ENCODE measurements at regions not wholly inside any gene's neighbourhood (a gene's known extent, or its start where the extent isn't known, plus 50 kb on each side); places are given as distances from the start of the nearest gene placed in this dataset.

DNA sequence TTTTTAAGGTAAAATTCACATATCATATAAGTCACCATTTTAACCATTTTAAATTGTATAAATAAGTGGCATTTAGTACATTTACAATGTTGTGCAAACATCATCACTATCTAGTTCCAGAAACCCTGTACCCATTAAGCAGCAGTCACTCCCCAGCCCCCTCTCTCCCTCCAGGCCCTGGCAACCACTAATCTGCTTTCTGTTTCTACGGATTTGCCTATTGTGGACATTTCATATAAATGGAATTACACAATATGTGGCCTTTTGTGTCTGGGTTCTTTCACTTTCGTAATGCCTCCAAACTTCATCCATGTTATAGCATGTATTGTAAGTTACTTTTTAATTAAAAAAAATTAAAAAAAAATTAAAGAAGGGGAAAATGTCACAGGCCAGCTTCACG, 58.0 kb upstream of the RAB3GAP2 start:
- DNase-seq (ENCODE audit: low read depth), result no peak
- no peaks in the 10 kb centered on the region for H3K27me3 ChIP-seq (ENCODE audit: control insufficient read depth, insufficient read depth, low read length)
- no peak overlapping the region for H3K4me3 ChIP-seq (ENCODE audit: low read depth, low read length)
- H3K36me3 ChIP-seq (ENCODE audit: control insufficient read depth, insufficient read depth, low read length), result no peaks in the 10 kb centered on the region
- TF ChIP-seq, protein P1, sequence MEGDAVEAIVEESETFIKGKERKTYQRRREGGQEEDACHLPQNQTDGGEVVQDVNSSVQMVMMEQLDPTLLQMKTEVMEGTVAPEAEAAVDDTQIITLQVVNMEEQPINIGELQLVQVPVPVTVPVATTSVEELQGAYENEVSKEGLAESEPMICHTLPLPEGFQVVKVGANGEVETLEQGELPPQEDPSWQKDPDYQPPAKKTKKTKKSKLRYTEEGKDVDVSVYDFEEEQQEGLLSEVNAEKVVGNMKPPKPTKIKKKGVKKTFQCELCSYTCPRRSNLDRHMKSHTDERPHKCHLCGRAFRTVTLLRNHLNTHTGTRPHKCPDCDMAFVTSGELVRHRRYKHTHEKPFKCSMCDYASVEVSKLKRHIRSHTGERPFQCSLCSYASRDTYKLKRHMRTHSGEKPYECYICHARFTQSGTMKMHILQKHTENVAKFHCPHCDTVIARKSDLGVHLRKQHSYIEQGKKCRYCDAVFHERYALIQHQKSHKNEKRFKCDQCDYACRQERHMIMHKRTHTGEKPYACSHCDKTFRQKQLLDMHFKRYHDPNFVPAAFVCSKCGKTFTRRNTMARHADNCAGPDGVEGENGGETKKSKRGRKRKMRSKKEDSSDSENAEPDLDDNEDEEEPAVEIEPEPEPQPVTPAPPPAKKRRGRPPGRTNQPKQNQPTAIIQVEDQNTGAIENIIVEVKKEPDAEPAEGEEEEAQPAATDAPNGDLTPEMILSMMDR (IDR thresholded peaks at IDR 0.05; ENCODE audit: insufficient read depth, low read length, poor library complexity, severe bottlenecking), result no peak

DNA sequence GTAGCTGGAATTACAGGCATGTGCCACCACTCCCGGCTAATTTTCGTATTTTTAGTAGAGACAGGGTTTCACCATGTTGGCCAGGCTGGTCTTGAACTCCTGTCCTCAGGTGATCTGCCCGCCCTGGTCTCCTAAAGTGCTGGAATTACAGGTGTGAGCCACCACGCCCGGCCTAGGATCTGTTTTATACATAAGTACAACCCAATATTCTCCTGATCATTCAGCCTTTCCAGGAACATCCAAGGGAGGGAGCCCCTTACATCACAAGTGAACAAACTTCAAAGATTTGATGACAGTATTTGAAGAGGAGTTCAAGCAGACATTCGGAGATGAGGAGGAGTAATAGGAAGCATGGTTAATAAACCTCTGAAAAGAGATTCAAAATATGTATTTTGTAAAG, 54.9 kb upstream of the RAB3GAP2 start:
- no peak overlapping the region for H3K4me3 ChIP-seq (ENCODE audit: low read depth, low read length)
- no peaks in the 10 kb centered on the region for H3K27me3 ChIP-seq (ENCODE audit: control insufficient read depth, insufficient read depth, low read length)
- DNase-seq (ENCODE audit: low read depth), result no peak
- TF ChIP-seq, protein P1 (IDR thresholded peaks at IDR 0.05; ENCODE audit: insufficient read depth, low read length, poor library complexity, severe bottlenecking), result no peak
- H3K36me3 ChIP-seq (ENCODE audit: control insufficient read depth, insufficient read depth, low read length), result no peaks in the 10 kb centered on the region

DNA sequence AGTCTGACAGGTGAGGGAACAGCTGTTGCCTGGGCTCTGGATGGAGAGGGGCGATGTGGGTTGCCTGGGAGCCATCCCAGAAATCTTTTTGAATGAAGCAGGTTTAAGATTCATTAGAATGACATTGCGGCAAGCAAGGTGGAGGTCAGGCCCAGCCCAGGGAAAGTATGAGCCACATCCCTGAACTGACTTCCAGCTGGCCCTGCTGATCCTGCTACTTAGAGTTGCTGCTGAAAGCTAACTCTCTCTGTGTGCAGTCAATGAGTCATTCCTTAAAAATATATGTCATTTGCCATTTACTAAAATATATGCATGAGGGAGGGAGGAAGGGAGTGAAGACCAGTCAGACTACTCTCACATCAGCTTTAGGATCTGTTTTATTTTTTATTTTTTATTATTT, 54.3 kb upstream of the RAB3GAP2 start:
- Histone ChIP-seq H3K36me3 (ENCODE audit: control insufficient read depth, insufficient read depth, low read length) (no peaks in the 10 kb centered on the region), H3K4me3 (ENCODE audit: low read depth, low read length) (no peak overlapping the region), H3K27me3 (ENCODE audit: control insufficient read depth, insufficient read depth, low read length) (no peaks in the 10 kb centered on the region)
- TF ChIP-seq, protein P1 (IDR thresholded peaks at IDR 0.05; ENCODE audit: insufficient read depth, low read length, poor library complexity, severe bottlenecking), result no peak
- no peak for DNase-seq (ENCODE audit: low read depth)

DNA sequence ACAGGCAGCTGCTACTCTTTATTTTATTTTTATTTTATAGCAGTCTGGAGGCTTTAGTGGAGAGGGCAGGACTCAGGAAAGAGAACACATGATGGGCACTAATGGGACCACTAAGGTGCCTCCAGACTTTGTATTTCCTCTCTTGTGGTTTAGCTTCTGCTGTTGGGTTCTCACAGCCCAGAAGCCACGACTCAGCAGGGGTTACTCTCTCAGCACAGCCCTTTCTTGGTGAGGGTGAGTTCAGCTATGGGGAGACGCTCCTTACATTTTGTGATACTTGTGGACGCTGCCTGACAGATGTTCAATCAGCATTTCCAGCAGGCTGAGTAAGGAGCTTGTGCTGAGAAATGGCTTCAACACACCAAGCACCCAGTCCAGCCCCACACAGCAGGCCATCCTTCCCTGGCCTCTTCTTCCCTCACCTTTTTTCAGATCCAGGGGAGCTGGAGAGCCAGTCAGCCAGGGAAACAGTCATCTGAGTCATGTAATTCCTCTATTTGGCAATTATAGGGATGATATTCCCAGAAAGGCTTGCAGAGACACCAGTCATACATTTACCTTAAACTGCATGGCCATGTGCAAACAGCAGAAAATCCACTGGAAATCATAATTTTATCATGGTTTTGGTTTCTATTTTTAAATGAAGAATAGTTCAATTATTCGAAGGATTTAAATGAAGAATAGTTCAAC, 53.2 kb upstream of the RAB3GAP2 start:
- Histone ChIP-seq H3K27me3 (ENCODE audit: control insufficient read depth, insufficient read depth, low read length) (no peaks in the 10 kb centered on the region), H3K4me3 (ENCODE audit: low read depth, low read length) (no peak overlapping the region), H3K36me3 (ENCODE audit: control insufficient read depth, insufficient read depth, low read length) (no peaks in the 10 kb centered on the region)
- TF ChIP-seq, protein P1 (IDR thresholded peaks at IDR 0.05; ENCODE audit: insufficient read depth, low read length, poor library complexity, severe bottlenecking), result no peak
- no peak for DNase-seq (ENCODE audit: low read depth)

DNA sequence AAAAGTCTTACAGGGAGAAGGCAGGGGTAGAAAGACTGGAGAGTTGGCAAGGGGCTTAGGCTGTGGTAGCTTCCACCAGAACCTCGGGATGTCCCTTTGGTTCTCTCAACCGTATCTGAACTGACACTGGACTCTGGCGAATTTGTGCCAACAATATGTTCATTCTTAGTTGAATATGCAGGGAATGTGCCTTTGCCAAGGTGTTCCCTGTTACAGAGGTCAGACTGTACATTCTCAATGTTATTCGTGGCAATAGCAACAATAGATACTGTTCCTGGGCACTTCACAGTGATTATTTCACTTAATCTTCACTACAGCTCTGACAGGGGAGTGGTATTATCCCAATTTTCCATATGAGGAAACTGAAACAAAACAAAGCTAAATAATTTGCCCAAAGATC, 51.5 kb upstream of the RAB3GAP2 start:
- Histone ChIP-seq H3K27me3 (ENCODE audit: control insufficient read depth, insufficient read depth, low read length) (no peaks in the 10 kb centered on the region), H3K4me3 (ENCODE audit: low read depth, low read length) (no peak overlapping the region), H3K36me3 (ENCODE audit: control insufficient read depth, insufficient read depth, low read length) (no peaks in the 10 kb centered on the region)
- TF ChIP-seq, protein P1 (IDR thresholded peaks at IDR 0.05; ENCODE audit: insufficient read depth, low read length, poor library complexity, severe bottlenecking), result no peak
- no peak for DNase-seq (ENCODE audit: low read depth)

DNA sequence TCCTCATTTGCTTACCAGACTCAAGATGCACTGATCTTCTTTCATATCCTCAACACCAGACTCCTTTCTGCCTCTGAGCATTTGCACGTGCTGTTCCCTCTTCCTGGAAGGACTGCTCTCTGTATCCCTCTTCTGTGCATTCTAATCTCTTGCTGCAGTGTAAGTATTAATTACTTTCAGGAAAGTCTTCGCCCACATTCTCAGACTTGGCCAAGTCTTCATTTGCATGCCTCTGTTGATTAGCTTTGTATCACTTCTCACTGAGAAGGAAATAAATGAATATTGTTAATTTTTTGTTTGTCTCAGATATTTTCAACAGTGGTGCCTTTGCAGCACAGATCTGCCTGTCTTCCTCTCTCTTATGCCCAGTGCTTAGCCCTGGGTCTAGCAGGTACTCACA, 50.3 kb upstream of the RAB3GAP2 start:
- TF ChIP-seq, protein P1 (IDR thresholded peaks at IDR 0.05; ENCODE audit: insufficient read depth, low read length, poor library complexity, severe bottlenecking), result no peak
- H3K4me3 ChIP-seq (ENCODE audit: low read depth, low read length), result no peak overlapping the region
- no peak for DNase-seq (ENCODE audit: low read depth)
- no peaks in the 10 kb centered on the region for H3K36me3 ChIP-seq (ENCODE audit: control insufficient read depth, insufficient read depth, low read length)
- H3K27me3 ChIP-seq (ENCODE audit: control insufficient read depth, insufficient read depth, low read length), result no peaks in the 10 kb centered on the region

Data from kidney epithelial cell (primary cell).